Prostate gland (tissue), 2 donors: ENCODE measurements at regions not wholly inside any gene's neighbourhood (a gene's known extent, or its start where the extent isn't known, plus 50 kb on each side); places are given as distances from the start of the nearest gene placed in this dataset.

ENCODE experiments used
- POLR2A ChIP-seq: fragments of 450-650 bp; IDR thresholded peaks from one replicate; pipeline ENCODE4 v1.6.1; 2016; ENCODE audit warnings: antibody characterized with exemption, mild to moderate bottlenecking
- TF ChIP-seq, protein P1 (sequence below), 4 experiments: fragments of 200-600 bp in 2 of 4; fragments of 450-650 bp in 2 of 4; sonication (generic) in 2 of 4; IDR thresholded peaks; 1 replicate in 3 of 4; 2 replicates in 1 of 4; pipeline ENCODE4 v1.5.1; 2016 to 2019; ENCODE audit warnings: antibody characterized with exemption in 4 of 4, mild to moderate bottlenecking in 2 of 4, moderate library complexity in 2 of 4

DNA sequence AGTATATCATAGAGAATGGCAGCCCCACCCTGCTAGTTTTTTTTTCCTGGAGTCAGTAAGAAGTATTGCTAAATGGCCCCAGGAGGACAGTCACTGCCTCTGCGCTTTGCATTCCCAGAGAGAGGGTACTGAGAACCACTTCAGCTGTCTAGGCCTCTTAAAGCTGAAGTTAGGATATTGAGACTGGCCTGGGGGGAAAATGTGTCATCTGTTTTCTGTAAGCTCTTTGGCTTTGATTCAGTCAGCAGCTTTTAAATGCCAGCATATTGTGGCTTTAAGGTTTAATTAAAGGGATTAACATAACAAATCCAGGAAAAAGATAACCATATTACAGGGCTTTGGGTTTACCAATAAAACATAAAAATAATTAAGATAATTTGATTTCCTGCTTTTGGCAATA is 852.0 kb downstream of the PCDH18 start:
- TF ChIP-seq POLR2A = no peak
- TF ChIP-seq, protein P1, sequence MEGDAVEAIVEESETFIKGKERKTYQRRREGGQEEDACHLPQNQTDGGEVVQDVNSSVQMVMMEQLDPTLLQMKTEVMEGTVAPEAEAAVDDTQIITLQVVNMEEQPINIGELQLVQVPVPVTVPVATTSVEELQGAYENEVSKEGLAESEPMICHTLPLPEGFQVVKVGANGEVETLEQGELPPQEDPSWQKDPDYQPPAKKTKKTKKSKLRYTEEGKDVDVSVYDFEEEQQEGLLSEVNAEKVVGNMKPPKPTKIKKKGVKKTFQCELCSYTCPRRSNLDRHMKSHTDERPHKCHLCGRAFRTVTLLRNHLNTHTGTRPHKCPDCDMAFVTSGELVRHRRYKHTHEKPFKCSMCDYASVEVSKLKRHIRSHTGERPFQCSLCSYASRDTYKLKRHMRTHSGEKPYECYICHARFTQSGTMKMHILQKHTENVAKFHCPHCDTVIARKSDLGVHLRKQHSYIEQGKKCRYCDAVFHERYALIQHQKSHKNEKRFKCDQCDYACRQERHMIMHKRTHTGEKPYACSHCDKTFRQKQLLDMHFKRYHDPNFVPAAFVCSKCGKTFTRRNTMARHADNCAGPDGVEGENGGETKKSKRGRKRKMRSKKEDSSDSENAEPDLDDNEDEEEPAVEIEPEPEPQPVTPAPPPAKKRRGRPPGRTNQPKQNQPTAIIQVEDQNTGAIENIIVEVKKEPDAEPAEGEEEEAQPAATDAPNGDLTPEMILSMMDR (IDR thresholded peaks at IDR 0.05) = no peak
